Myocyte (in vitro differentiated cells): ENCODE measurements at regions not wholly inside any gene's neighbourhood (a gene's known extent, or its start where the extent isn't known, plus 50 kb on each side); places are given as distances from the start of the nearest gene placed in this dataset.

Source experiments
- DNase-seq: peaks from one replicate; pipeline ENCODE4 v3.0.0-alpha.2; 2012; ENCODE audit warnings: low read depth

GRCh38 chr2:217482056-217482710 lies 520.6 kb downstream of the TNS1 start:
- no peak for DNase-seq

- no peak for DNase-seq
Measured at GRCh38 chr2:217481577-217481976, 521.2 kb downstream of the TNS1 start.

- no peak for DNase-seq
Measured at GRCh38 chr2:217479566-217479965, 523.2 kb downstream of the TNS1 start.

GRCh38 chr2:217478831-217479455 lies 523.9 kb downstream of the TNS1 start:
- no peak for DNase-seq

- DNase-seq = no peak
Measured at GRCh38 chr2:217477583-217477982, 525.2 kb downstream of the TNS1 start.

GRCh38 chr2:217475791-217476190 lies 527.0 kb downstream of the TNS1 start:
- no peak for DNase-seq

- DNase-seq = no peak
Measured at GRCh38 chr2:217475101-217475500, 527.7 kb downstream of the TNS1 start.

- DNase-seq = no peak
Measured at GRCh38 chr2:217471319-217471718, 531.5 kb downstream of the TNS1 start.

- no peak for DNase-seq
Measured at GRCh38 chr2:217469203-217469810, 533.5 kb downstream of the TNS1 start.

- DNase-seq = no peak
Measured at GRCh38 chr2:217468042-217468830, 534.6 kb downstream of the TNS1 start.

- DNase-seq = no peak
Measured at GRCh38 chr2:217467331-217467730, 535.5 kb downstream of the TNS1 start.

- no peak for DNase-seq
Measured at GRCh38 chr2:217466805-217467204, 536.0 kb downstream of the TNS1 start.

GRCh38 chr2:217466104-217466503 lies 536.7 kb downstream of the TNS1 start:
- DNase-seq = peak; percentile 72

- DNase-seq = no peak
Measured at GRCh38 chr2:217465100-217465499, 537.7 kb downstream of the TNS1 start.

GRCh38 chr2:217463402-217464075 lies 539.3 kb downstream of the TNS1 start:
- DNase-seq = no peak

- DNase-seq = no peak
Measured at GRCh38 chr2:217462121-217462520, 540.7 kb downstream of the TNS1 start.

- DNase-seq = no peak
Measured at GRCh38 chr2:217461674-217462073, 541.1 kb downstream of the TNS1 start.

GRCh38 chr2:217459680-217460405 lies 543.0 kb downstream of the TNS1 start:
- DNase-seq = no peak

GRCh38 chr2:217459016-217459415 lies 543.8 kb downstream of the TNS1 start:
- no peak for DNase-seq

- no peak for DNase-seq
Measured at GRCh38 chr2:217456016-217456415, 546.8 kb downstream of the TNS1 start.

- no peak for DNase-seq
Measured at GRCh38 chr2:217452928-217453327, 549.9 kb downstream of the TNS1 start.
